ENCODE measurements at regions not wholly inside any gene's neighbourhood (a gene's known extent, or its start where the extent isn't known, plus 50 kb on each side); places are given as distances from the start of the nearest gene placed in this dataset.

DNA sequence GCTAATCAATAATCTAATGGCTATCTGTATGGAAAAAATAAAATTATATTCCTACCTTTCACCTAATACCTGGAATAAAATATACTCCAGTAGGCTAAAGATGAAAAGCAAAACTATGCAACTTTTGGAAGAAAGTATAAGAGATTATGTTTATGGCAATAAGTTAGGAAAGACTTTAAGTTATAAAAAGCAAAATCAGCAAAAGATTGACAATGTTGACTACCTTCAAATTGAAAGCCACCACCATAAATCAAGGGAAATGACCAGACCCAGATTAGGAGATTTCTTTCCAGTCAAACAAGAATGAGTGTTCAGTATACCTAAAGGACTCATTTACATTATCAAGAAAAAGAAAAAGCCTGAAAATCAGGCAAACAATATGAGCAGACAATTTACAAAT, 159.1 kb upstream of the ZBED5 start:
- no peak for DNase-seq (ENCODE audit: extremely low read depth in 1 of 2, low read depth in 1 of 2)

DNA sequence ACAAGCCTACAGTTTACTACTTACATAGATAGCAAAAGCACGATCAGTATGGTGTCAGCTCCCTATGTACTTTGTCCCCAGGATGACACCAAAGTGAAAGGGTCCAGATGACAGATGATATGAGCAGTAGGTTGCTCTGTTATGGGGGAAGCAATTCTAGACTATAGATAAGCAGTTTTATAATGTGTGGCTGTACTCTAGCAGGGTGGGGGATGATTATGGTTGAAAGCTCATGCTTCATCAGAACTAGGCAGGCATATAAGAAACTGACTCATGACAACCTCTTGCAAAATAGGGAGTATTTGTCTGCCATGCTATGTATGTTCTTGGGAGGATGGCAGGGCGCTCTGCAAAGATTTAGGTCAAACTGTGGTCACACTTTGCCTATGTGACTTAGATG, 158.2 kb upstream of the ZBED5 start:
- DNase-seq (ENCODE audit: extremely low read depth in 1 of 2, low read depth in 1 of 2): no peak

DNA sequence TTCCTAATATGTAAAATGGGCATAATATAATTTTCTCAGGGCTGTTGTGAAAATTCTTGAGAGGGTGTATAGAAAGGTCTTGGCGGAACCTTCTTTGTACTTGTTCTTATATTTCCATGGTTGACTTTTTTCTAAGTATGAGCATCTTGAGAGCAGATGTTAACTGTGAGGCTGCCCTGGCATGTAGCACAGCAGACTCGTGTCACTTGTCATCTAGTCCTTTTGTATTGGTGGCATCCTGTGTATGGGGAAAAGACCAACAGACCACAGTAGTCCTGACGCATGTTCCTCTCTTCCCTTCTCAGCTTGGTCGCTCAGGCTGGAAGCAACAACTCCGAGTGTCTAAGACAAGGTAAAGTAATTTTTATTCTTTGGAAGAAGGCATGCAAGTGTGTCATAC, 153.8 kb upstream of the ZBED5 start:
- no peak for DNase-seq (ENCODE audit: extremely low read depth in 1 of 2, low read depth in 1 of 2)

DNA sequence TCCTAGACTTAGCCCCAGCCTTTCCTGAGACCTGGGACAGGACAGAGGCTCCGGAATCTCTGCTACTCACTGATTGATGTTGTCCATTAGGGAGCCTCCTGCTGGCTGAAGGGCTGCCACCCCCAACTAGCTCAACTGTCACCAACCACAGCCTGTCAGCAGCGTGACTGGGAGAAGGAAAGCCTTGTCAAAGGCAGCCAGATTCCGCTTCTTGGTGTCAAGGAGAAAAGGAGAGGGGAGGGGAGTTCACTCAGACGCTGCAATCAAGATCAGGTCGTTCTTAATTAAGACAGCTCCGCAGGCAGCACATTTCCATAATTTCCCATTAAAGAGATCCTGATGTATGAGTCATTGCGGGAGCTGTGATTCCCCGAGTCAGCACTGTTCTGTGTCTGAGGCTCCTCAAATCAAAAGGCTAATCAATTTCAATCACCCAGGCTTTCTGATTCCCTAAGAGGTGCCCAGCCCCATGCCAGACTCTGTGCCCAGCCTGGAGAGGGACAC, 152.8 kb upstream of the ZBED5 start:
- DNase-seq (ENCODE audit: extremely low read depth in 1 of 2, low read depth in 1 of 2): no peak

DNA sequence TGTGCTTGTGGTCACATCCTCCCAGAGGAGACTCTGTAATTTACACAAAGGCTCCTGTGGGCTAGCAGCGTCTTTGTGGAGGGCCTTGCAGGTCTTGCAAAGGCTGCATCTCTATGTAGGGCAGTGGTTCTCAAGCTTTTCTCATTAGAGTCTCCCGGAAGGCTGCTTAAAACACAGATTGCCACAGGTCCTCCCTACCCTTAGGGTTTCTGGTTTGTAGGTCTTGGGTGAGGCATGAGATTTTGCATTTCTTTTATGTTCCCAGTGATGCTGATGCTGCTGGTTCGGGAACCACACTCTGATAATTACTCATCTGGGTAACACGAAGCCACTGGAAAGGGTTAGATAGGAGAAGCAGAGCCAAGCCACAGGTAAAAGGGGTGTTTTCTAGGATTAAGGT, 151.3 kb upstream of the ZBED5 start:
- DNase-seq (ENCODE audit: extremely low read depth in 1 of 2, low read depth in 1 of 2): no peak

DNA sequence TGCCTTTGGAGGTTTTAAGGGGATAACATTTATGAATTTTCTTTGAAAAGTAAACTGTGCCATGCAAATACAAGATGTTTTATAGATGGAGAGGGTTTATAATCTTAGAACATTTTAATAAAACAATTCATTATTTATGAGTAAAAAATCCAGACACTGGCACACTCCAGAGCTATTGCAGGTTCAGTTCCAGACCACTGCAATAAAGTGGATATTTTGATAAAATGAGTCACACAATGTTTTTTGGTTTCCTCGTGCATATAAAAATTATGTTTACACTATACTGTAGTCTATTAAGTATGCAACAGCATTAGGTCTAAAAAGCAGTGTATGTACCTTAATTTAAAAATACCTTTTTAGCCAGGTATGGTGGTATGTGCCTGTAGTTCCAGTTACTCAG, 146.2 kb upstream of the ZBED5 start:
- DNase-seq (ENCODE audit: extremely low read depth in 1 of 2, low read depth in 1 of 2): no peak

DNA sequence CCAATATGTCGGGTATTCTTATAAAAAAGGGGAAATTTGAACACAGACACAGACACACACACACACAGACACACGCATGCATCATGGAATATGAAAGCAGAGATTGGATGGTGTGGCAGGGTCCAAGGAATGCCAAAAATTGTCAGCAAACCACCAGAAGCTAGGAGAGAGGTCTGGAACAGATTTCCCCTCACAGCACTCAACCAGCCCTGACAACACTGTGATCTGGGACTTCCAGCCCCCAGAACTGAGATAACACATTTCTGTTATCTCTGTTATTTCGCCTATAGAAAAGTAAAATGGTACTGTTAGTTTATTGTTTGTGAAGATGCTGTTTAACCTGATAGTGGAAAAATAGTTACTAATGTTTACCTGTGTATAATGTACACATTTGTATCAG, 145.4 kb upstream of the ZBED5 start:
- no peak for DNase-seq (ENCODE audit: extremely low read depth in 1 of 2, low read depth in 1 of 2)

DNA sequence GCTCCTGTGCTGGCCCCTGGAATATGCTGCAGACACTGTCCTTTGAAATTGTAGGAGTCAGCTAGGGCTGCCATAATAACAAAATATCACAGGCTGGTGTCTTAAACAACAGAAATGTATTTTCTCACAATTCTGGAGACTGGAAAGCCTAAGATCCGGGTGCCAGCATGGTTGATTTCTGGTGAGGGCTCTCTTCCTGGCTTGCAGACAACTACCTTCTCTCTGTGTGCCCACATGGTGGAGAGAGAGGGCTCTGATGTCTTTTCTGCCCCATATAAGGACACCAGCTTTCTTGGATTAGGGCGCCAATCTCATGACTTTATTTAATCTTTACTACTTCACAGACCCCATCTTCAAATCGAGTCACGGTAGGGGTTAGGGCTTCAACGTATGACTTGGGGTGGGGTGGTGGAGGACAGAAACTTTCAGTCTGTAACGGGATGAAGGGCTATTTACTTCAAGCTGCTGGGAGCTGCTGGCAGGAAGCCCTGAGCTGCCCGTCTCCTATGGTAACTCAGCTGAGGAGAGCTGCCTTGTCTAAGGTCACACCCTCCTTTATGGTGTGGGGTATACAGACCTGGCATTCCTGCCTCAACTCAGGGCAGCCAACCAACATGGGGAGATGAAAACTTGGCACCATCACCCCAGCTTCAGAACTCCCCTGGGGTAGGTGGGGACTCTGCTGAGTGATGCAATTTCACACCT, 142.9 kb upstream of the ZBED5 start:
- DNase-seq (ENCODE audit: extremely low read depth in 1 of 2, low read depth in 1 of 2): no peak

DNA sequence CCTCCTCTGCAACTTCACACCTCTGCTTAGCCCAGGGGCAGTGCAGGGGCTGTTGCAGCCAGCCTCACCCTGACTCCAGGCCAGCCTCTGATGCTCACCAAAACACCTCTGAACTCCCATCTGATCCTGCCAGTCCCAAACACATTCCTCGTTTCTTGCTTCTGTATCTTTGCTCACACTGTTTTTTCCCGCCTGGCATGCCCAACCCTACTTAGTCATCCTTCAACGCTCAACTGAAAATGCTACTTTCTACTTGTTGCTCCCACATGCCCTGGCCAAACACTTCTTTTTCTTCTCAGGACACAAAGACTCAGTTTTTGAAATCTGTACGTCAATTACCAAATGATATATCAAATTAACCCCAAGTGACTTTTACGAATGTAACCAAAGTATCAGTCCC, 140.8 kb upstream of the ZBED5 start:
- no peak for DNase-seq (ENCODE audit: extremely low read depth in 1 of 2, low read depth in 1 of 2)

DNA sequence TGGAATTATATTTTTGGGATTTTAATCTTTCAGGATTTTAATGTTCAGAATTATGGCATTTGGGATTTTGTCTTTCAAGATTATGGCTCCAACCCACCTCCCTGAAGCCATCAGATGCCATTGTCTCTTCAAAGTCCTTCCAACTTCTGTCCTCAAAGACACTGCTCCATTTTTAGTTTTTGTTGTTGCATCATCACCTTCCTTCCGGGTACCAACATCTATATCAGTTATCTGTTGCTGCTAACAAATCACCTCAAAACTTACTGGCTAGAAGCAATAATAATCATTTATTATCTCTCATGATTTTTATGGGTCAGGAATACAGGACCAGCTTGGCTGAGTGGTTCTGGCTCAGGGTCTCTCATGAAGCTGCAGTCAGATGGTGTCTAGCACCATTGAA, 138.8 kb upstream of the ZBED5 start:
- no peak for DNase-seq (ENCODE audit: extremely low read depth in 1 of 2, low read depth in 1 of 2)

DNA sequence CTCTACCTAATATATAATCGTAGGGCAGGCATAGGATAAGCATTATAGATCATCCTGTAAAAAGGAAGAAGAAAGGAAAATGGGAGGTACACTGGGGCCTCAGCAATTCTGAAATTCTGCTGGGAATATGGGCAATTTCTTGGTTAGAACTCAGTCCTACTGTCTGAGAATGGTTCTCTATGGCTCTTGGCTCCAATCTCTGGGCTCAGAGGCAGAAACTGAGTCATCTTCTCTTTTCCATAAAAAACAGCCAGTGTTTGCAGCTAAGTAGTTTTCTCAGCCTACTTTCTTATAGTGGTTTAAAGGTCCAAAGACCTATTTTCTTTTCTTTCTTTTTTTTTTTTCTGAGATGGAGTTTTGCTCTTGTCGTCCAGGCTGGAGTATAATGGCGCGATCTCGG, 135.8 kb upstream of the ZBED5 start:
- no peak for DNase-seq (ENCODE audit: extremely low read depth in 1 of 2, low read depth in 1 of 2)

DNA sequence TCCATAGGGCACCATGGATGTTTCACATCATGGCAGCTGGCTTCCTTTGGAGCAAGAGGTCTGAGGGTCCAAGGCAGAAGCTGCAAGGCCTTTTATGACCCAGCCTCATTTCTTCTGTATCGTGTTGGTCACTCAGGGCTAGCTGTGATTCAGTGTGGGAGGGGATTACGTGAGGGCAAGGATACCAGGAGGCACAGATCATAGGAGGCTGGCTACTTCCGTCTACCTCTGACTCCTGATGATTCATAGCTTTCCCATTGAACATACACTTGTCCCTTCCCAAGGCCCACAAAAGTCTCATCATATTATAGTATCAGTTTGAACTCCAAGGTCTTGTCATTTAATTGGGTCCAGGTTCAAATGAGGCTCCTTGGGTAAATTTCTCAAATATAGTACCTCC, 135.3 kb upstream of the ZBED5 start:
- DNase-seq (ENCODE audit: extremely low read depth in 1 of 2, low read depth in 1 of 2): no peak

DNA sequence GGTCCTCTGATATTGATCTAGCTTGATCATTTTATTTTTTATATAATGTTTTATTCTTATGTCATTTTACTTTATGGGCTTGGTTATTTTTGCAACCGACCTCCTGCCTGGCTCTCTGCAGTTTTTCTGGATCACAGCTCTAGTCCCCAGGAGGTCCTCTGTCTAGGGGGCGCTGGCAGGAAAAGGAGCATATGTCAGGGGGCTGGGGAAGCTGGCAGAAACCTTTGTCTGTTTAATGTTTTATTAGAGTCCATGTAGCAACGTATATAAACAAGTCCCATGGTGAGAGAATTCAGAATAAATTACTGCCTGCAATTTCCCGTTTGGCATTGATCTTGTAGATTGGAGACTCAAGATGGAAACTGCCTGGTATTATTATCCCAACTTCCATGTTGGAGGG, 133.5 kb upstream of the ZBED5 start:
- DNase-seq (ENCODE audit: extremely low read depth in 1 of 2, low read depth in 1 of 2): no peak

DNA sequence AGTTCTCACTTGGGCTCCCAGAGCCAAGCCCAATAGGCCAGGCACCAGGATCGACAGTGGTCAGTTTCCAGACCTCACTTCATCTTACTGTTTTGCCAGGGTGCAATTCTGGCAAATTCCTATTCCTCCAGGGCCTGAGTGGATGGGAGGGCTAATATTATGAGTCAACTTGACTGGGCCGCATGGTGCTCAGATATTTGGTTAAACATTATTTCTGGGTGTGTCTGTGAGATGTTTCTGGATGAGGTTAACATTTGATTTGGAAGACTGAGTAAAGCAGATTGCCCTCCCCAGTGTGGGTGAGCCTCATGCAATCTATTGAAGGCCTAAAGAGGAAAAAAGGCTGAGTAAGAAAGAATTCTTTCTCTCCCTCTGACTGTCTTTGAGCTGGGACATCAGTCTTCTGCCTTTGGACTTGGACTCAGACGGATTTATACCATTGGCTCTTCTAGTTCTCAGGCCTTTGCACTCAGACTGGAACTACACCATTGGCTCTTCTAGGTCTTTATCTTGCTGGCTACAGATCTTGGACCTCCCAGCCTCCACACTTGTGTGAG, 132.9 kb upstream of the ZBED5 start:
- no peak for DNase-seq (ENCODE audit: extremely low read depth in 1 of 2, low read depth in 1 of 2)

DNA sequence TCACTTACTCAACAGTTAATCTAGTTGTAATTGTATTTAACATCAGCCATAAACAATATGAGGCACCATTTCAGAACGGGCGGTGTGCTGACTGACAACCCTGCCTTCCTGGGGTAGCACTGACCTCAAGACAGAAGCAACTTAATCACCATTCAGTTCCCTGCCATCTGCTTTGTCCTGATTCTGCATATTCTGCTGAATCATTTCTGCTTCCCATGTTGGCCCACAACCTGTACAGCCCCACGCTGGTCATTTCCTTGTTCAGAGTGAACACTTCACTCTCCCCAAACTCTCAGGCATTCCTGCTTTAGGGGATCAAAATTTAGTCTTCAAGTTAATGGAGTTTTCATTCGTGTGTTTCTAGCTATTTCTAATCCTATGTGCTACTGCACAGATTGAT, 132.3 kb upstream of the ZBED5 start:
- no peak for DNase-seq (ENCODE audit: extremely low read depth in 1 of 2, low read depth in 1 of 2)

DNA sequence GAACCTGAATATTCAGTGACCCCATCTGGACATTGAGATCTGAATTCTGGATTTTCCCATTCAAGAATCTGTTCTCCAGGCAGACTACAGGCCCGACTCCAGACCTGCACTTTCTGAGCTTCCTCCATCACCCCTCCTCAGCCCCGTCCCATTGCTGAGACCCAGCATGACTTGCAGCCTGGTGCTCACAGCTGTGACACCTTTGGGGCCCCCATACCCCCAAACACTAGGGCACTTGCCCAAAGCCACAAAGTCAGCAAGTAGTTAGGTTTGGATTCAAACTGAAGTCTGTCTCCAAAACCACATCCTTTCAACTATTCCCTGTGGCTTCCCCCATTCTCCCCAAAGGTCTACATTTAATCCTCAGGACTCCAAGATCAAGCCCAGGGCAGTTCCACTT, 128.2 kb upstream of the ZBED5 start:
- no peak for DNase-seq (ENCODE audit: extremely low read depth in 1 of 2, low read depth in 1 of 2)

DNA sequence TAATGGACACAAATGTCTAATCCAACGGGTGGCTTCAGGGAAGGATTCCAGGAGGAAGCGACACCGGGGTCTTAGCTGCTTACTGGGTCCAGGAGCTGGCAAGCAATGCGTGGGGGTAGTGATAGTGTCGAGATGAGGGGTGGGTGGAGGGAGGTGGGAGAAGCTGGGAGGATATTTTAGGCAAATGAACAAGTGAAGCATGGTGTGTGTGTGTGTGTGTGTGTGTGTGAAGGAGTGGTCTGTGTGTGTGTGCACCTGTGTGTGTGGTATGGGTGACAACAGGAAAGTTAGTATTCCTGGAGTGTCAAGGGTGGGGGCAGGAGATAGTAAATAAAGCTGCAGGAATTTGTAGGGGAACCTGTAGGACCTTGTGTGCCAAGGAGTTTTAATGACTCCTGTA, 126.9 kb upstream of the ZBED5 start:
- DNase-seq (ENCODE audit: extremely low read depth in 1 of 2, low read depth in 1 of 2): no peak

DNA sequence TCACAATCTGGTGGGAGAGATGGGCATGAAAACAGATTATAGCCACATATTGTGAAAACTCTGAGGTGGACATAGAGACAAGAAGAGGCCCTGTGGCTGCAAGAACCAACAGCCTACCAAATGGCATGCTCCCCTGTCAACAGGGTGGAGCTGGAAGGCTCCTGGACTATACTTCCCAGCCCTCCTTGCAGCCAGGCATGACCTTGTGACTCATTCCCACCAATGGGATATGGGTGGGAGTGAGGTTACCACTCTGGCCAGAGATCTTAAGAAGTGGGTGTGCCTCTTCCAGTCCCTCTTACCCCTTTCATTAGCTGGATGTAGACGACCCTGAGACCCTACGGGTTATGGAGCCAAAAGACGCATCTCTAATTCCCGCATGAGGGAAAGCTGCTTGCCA, 126.4 kb upstream of the ZBED5 start:
- DNase-seq (ENCODE audit: extremely low read depth in 1 of 2, low read depth in 1 of 2): no peak

DNA sequence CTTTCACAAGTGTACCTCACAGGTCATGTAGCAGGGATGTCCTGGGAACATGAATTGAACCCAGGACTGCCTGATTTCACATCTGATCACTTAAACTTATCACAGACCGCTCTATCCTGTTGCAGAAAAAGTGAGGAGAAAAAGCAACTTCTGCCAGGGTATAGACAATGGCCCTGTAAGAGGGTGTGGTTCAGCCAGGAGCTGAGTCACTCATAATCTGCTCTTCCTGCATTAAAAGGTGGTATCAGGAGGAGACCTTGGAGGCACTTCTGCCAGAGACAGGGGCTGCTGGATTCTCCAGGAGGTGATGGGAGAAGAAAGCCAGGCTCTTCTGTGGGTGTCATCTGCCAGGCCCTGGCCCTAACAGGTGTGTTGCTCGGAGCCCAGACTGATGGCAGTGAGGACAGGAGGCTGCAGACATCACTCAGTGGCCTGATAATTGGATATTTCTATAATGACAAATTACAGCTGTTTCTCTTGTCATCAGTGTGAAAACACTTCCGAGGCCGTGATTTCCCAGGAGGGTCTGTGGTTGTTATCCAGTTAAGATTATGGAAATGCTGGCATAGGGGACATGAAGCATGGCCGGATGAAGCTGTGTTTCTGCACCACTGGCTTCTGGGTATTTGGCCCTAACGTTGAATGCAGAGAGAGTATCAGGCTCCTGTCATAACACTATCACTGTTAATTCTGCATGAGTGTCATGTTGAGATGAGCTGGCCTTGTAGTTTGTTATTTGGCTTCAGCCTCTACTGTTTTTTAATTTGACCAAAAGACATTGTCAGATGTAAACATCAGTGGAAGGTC, 125.1 kb upstream of the ZBED5 start:
- no peak for DNase-seq (ENCODE audit: extremely low read depth in 1 of 2, low read depth in 1 of 2)

DNA sequence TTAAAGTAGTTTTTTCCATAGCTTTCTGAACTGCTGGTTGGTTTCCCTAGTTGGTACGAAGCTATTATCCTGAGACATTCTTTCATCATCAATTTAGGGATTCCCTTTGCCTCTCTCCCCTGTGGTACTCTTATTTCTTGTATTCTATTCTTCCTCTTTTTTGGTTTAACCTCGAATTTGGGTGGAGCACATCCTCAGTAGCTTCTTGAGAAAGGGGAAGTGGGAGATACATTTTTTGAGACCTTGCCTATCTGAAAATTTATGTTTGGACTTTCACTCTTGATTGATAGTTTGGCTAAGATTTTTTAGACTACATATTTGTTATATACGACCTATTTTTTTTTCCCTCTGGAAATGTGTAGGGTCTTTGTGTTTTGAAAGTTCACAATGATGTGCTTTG, 121.7 kb upstream of the ZBED5 start:
- DNase-seq (ENCODE audit: extremely low read depth in 1 of 2, low read depth in 1 of 2): no peak

DNA sequence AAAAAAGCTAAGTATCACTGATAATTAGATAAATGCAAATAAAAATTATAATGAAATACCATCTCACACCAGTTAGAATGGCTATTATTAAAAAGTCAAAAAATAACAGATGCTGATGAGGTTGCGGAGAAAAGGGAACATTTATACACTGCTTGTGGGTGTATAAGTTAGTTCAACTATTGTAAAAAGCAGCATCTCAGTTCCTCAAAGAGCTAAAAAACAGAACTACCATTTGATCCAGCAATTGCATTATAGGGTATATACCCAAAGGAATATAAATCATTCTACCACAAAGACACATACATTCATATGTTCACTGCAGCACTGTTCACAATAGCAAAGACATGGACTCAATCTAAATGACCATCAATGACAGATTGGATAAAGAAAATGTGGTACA, 120.3 kb upstream of the ZBED5 start:
- DNase-seq (ENCODE audit: extremely low read depth in 1 of 2, low read depth in 1 of 2): no peak

DNA sequence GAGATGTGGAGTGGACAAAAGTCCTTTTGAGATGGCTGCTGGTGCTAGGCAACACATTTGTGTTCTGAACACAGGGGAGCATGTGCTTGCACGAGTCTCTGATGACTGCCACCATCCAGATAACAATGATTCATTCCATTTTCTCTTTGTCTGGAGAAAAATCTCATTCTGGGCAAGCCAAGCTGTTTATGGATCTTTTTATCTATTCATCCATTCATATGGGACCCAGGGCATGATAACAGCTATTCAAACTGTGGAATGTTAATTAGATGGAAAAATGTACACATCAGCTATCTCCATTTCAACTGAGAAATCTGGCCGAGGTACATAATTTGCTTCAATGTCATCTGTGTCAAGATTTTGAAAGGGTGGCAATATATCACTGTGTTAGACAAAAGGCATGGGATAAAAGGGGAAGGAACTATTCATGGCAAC, 117.5 kb upstream of the ZBED5 start:
- DNase-seq (ENCODE audit: extremely low read depth in 1 of 2, low read depth in 1 of 2): no peak
